Fibroblast of gingiva (primary cell): ENCODE measurements at regions not wholly inside any gene's neighbourhood (a gene's known extent, or its start where the extent isn't known, plus 50 kb on each side); places are given as distances from the start of the nearest gene placed in this dataset.
A peak's percentile ranks its signal among the peaks of the same experiment; 100 is the strongest.
"Not testable (repeated sequence)": the region's sequence is repeated elsewhere in the genome, so short reads cannot be mapped to it uniquely, and the experiment has no call there.

ENCODE experiments used
- DNase-seq: peaks from one replicate; pipeline ENCODE4 v3.0.0-alpha.2; 2011; ENCODE audit warnings: low read depth

- DNase-seq, result peak; percentile 66
These were observed 412.7 kb downstream of the MAFB start for GRCh38 chr20:40276301-40276700.

GRCh38 chr20:40275738-40276137 is 413.3 kb downstream of the MAFB start:
- DNase-seq, result no peak

- no peak for DNase-seq
These were observed 414.0 kb downstream of the MAFB start for GRCh38 chr20:40274912-40275533.

GRCh38 chr20:40269274-40269673 is 419.8 kb downstream of the MAFB start:
- not testable (repeated sequence) for DNase-seq

- peak; percentile 69 for DNase-seq
These were observed 420.5 kb downstream of the MAFB start for GRCh38 chr20:40268321-40269075.

GRCh38 chr20:40265825-40266533 is 423.1 kb downstream of the MAFB start:
- DNase-seq, result peak; percentile 48

- DNase-seq, result no peak
These were observed 426.8 kb downstream of the MAFB start for GRCh38 chr20:40262219-40262618.

GRCh38 chr20:40258931-40259330 is 430.1 kb downstream of the MAFB start:
- DNase-seq, result no peak

GRCh38 chr20:40257763-40258162 is 431.3 kb downstream of the MAFB start:
- no peak for DNase-seq

GRCh38 chr20:40255365-40255764 is 433.7 kb downstream of the MAFB start:
- peak; percentile 63 for DNase-seq

GRCh38 chr20:40254023-40254772 is 434.8 kb downstream of the MAFB start:
- DNase-seq, result no peak

- no peak for DNase-seq
These were observed 437.6 kb downstream of the MAFB start for GRCh38 chr20:40251284-40251932.

GRCh38 chr20:40249805-40250204 is 439.2 kb downstream of the MAFB start:
- no peak for DNase-seq

GRCh38 chr20:40245829-40246228 is 443.2 kb downstream of the MAFB start:
- DNase-seq, result peak; percentile 14

- DNase-seq, result no peak
These were observed 444.8 kb downstream of the MAFB start for GRCh38 chr20:40244286-40244685.

GRCh38 chr20:40241596-40242343 is 447.3 kb downstream of the MAFB start:
- no peak for DNase-seq

GRCh38 chr20:40238511-40238910 is 450.5 kb downstream of the MAFB start:
- DNase-seq, result no peak

- DNase-seq, result no peak
These were observed 454.4 kb downstream of the MAFB start for GRCh38 chr20:40234593-40234992.

GRCh38 chr20:40233406-40233805 is 455.6 kb downstream of the MAFB start:
- DNase-seq, result no peak

- DNase-seq, result no peak
These were observed 456.3 kb downstream of the MAFB start for GRCh38 chr20:40232756-40233155.

GRCh38 chr20:40232273-40232672 is 456.8 kb downstream of the MAFB start:
- DNase-seq, result peak; percentile 30
